ENCODE measurements at regions not wholly inside any gene's neighbourhood (a gene's known extent, or its start where the extent isn't known, plus 50 kb on each side); places are given as distances from the start of the nearest gene placed in this dataset.

- Histone ChIP-seq H3K79me2 (ENCODE audit: control insufficient read depth in 1 of 2, insufficient read depth in 2 of 2, low read length in 2 of 2) (no peaks in the 10 kb centered on the region), H2BK15ac (ENCODE audit: low read length) (no peak overlapping the region), H3K56ac (replicated peaks; ENCODE audit: insufficient read length, low read depth, low read length) (no peak overlapping the region), H3K9ac (replicated peaks in 1 of 4; ENCODE audit: extremely low read depth in 1 of 4, low read depth in 3 of 4, low read length in 3 of 4) (no peak overlapping the region), H3K23ac (ENCODE audit: insufficient read length) (no peak overlapping the region), H4K8ac (ENCODE audit: extremely low read depth, insufficient read depth, low read length) (no peak overlapping the region), H4K91ac (replicated peaks; ENCODE audit: insufficient read length, low read length) (no peak overlapping the region), H3K14ac (ENCODE audit: insufficient read length) (no peak overlapping the region), H3K27me3 (replicated peaks in 1 of 4; ENCODE audit: control insufficient read depth in 3 of 4, extremely low read depth in 1 of 4, insufficient read depth in 3 of 4, low read length in 3 of 4) (no peaks in the 10 kb centered on the region), H4K5ac (ENCODE audit: insufficient read length, low read depth, low read length) (no peak overlapping the region), H2BK12ac (ENCODE audit: low read depth, low read length) (no peak overlapping the region), H3K36me3 (ENCODE audit: control insufficient read depth in 2 of 4, insufficient read depth in 4 of 4, low read length in 3 of 4) (no peaks in the 10 kb centered on the region; a peak in 1 of 8 replicates), H3K79me1 (ENCODE audit: low read depth, low read length) (no peaks in the 10 kb centered on the region), H3K4me1 (replicated peaks in 1 of 4; ENCODE audit: control insufficient read depth in 3 of 4, insufficient read depth in 4 of 4, low read length in 3 of 4) (no peaks in the 10 kb centered on the region), H2BK20ac (ENCODE audit: low read length) (no peak overlapping the region), H3K18ac (ENCODE audit: extremely low read depth, low read length) (no peak overlapping the region), H3K4ac (replicated peaks; ENCODE audit: insufficient read length, low read depth, low read length) (no peak overlapping the region), H3K27ac (ENCODE audit: low read depth, low read length) (no peak overlapping the region), H3K9me3 (ENCODE audit: insufficient read depth in 2 of 2, low read depth in 1 of 2, low read length in 1 of 2) (no peaks in the 10 kb centered on the region), H2BK120ac (replicated peaks; ENCODE audit: low read depth, low read length) (no peak overlapping the region), H2AK5ac (ENCODE audit: low read depth, low read length) (no peak overlapping the region), H3K4me2 (ENCODE audit: insufficient read depth in 1 of 2, low read depth in 2 of 2, low read length in 2 of 2) (no peak overlapping the region), H2BK5ac (ENCODE audit: low read depth, low read length) (no peak overlapping the region), H3K23me2 (ENCODE audit: low read depth, low read length) (no peaks in the 10 kb centered on the region), H3K4me3 (ENCODE audit: extremely low read depth in 1 of 4, insufficient read depth in 2 of 4, low read depth in 3 of 4, low read length in 4 of 4) (no peak overlapping the region), H4K20me1 (replicated peaks in 1 of 2; ENCODE audit: control insufficient read depth in 1 of 2, insufficient read depth in 2 of 2, low read length in 2 of 2) (no peaks in the 10 kb centered on the region), H2AFZ (ENCODE audit: low read length) (no peak overlapping the region)
- WGBS, 2 experiments (ENCODE audit: extremely low coverage in 1 of 2, insufficient coverage in 1 of 2, insufficient read length in 1 of 2, insufficient replicate concordance in 2 of 2, low coverage in 1 of 2, low lambda C conversion rate in 2 of 2, missing lambda C conversion rate in 1 of 2): 85% methylated on average over 4 of the region's 4 CpGs; no CpG with 5 or more reads in 1 of the 2 experiments
- DNase-seq (ENCODE audit: low read depth in 1 of 2, low spot score in 2 of 2) (no peak), FAIRE-seq (no peak)
- POLR2A ChIA-PET (ENCODE audit: partially characterized antibody): no interaction called here
- CTCF ChIA-PET (ENCODE audit: partially characterized antibody): interaction anchor here (0.6 to 1.3 kb wide), 2 partner anchors 29 to 57 kb away, joined by 3 to 4 read pairs; no protein-coding TSS in a partner anchor
- TF ChIP-seq NANOG (IDR thresholded peaks at IDR 0.05; ENCODE audit: insufficient read depth, low read depth, low read length, poor library complexity, severe bottlenecking) (no peak), YY1 (IDR thresholded peaks at IDR 0.05; ENCODE audit: low read depth, low read length) (no peak), TEAD4 (IDR thresholded peaks at IDR 0.05; ENCODE audit: low read depth, low read length) (no peak), PHF8 (conservative IDR thresholded peaks at IDR 0.05; ENCODE audit: low read depth, low read length) (no peak), GTF2F1 (IDR thresholded peaks at IDR 0.05; ENCODE audit: borderline replicate concordance, low read depth, low read length) (no peak), POLR2AphosphoS5 (IDR thresholded peaks at IDR 0.05; ENCODE audit: low read depth, low read length) (no peak), HDAC6 (IDR thresholded peaks at IDR 0.05; ENCODE audit: low read depth, low read length) (no peak), KDM4A (IDR thresholded peaks at IDR 0.05; ENCODE audit: low read depth, low read length, severe bottlenecking) (no peak), EZH2 (IDR thresholded peaks at IDR 0.05; ENCODE audit: low read depth, low read length, severe bottlenecking) (no peak), SIRT6 (IDR thresholded peaks at IDR 0.05; ENCODE audit: low read length) (no peak), CTCF (IDR thresholded peaks at IDR 0.05; ENCODE audit: control extremely low read depth in 1 of 3, insufficient read depth in 1 of 3, low read depth in 1 of 3, low read length in 3 of 3) (no peak), TAF7 (optimal IDR thresholded peaks at IDR 0.05; ENCODE audit: borderline replicate concordance, low read depth, low read length) (no peak), CHD2 (IDR thresholded peaks at IDR 0.05; ENCODE audit: low read length) (no peak)
Observed at GRCh38 chr9:79507801-79508200, 64.0 kb upstream of the TLE4 start.
